ENCODE measurements at regions not wholly inside any gene's neighbourhood (a gene's known extent, or its start where the extent isn't known, plus 50 kb on each side); places are given as distances from the start of the nearest gene placed in this dataset.

- WGBS = 89% methylated on average over 28 of the region's 28 CpGs
- Histone ChIP-seq H3K4me1 (replicated peaks) (peaks cover 22% of the 10 kb centered on the region), H3K9me3 (no peaks in the 10 kb centered on the region), H3K36me3 (no peaks in the 10 kb centered on the region), H3K27ac (no peak overlapping the region), H3K4me3 (no peak overlapping the region), H3K27me3 (replicated peaks; ENCODE audit: insufficient read depth) (no peaks in the 10 kb centered on the region)
- no peak for DNase-seq (ENCODE audit: low spot score)
- TF ChIP-seq POLR2A (IDR thresholded peaks at IDR 0.05) = no peak
- no peak for TF ChIP-seq POLR2AphosphoS5 (IDR thresholded peaks at IDR 0.05)
- TF ChIP-seq, protein P1, sequence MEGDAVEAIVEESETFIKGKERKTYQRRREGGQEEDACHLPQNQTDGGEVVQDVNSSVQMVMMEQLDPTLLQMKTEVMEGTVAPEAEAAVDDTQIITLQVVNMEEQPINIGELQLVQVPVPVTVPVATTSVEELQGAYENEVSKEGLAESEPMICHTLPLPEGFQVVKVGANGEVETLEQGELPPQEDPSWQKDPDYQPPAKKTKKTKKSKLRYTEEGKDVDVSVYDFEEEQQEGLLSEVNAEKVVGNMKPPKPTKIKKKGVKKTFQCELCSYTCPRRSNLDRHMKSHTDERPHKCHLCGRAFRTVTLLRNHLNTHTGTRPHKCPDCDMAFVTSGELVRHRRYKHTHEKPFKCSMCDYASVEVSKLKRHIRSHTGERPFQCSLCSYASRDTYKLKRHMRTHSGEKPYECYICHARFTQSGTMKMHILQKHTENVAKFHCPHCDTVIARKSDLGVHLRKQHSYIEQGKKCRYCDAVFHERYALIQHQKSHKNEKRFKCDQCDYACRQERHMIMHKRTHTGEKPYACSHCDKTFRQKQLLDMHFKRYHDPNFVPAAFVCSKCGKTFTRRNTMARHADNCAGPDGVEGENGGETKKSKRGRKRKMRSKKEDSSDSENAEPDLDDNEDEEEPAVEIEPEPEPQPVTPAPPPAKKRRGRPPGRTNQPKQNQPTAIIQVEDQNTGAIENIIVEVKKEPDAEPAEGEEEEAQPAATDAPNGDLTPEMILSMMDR (IDR thresholded peaks at IDR 0.05) = no peak
- intact Hi-C loops (cut with DNase I) = no loop called here
Observed at GRCh38 chr2:2664989-2665833, 334.1 kb upstream of the MYT1L start.

- no peaks in the 10 kb centered on the region for H3K36me3 ChIP-seq
- peak overlapping the region; percentile 71 to 74 for H3K27ac ChIP-seq
- intact Hi-C loops (cut with DNase I) = no loop called here
- no peak for TF ChIP-seq POLR2A (IDR thresholded peaks at IDR 0.05)
- TF ChIP-seq, protein P1 (IDR thresholded peaks at IDR 0.05) = no peak
- no peak for TF ChIP-seq POLR2AphosphoS5 (IDR thresholded peaks at IDR 0.05)
- H3K27me3 ChIP-seq (replicated peaks; ENCODE audit: insufficient read depth) = no peaks in the 10 kb centered on the region
- H3K4me1 ChIP-seq (replicated peaks) = peaks cover 22% of the 10 kb centered on the region
- H3K9me3 ChIP-seq = no peaks in the 10 kb centered on the region
- 79% methylated on average over 23 of the region's 23 CpGs for WGBS
- no peak for DNase-seq (ENCODE audit: low spot score)
- no peak overlapping the region for H3K4me3 ChIP-seq
Observed at GRCh38 chr2:2663401-2664036, 332.4 kb upstream of the MYT1L start.

DNA sequence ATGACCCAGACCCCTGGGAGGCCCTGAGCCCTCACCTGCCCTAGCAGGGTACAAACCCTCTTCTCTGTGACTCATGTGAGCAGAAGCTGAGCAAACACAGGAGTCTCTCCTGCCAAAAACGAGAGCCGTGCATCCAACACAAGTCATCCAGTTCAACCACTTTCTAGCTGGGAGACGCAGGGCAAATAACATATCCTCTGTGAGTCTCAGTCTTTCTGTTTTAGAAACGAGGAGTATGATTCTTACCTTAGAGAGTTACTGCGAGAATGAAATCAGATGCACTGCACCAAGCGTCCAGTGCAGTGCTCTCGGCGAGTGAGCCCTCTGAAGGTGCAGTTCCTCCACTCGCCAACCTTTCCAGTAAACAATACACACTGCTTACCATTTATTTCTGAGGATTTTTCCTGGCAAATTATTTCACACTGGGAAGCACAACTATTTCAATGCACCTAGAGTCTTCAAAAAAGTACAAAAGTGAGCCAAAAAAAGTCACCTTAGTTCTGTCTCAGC lies 331.8 kb upstream of the MYT1L start:
- intact Hi-C loops (cut with DNase I) = no loop called here
- Histone ChIP-seq H3K9me3 (no peaks in the 10 kb centered on the region), H3K27ac (peak overlapping the region; percentile 71 to 74), H3K4me3 (peak overlapping the region in 1 of 2 donors; percentile 3), H3K4me1 (replicated peaks) (peaks cover 22% of the 10 kb centered on the region), H3K27me3 (replicated peaks; ENCODE audit: insufficient read depth) (no peaks in the 10 kb centered on the region), H3K36me3 (no peaks in the 10 kb centered on the region)
- peak; percentile 67 for DNase-seq (ENCODE audit: low spot score)
- 45% methylated on average over 9 of the region's 9 CpGs for WGBS
- TF ChIP-seq POLR2A (IDR thresholded peaks at IDR 0.05) = no peak
- TF ChIP-seq, protein P1 (IDR thresholded peaks at IDR 0.05) = peak in 2 of 4 experiments; percentile 29 to 31
- peak; percentile 66 for TF ChIP-seq POLR2AphosphoS5 (IDR thresholded peaks at IDR 0.05)

GRCh38 chr2:2662037-2662846 lies 331.2 kb upstream of the MYT1L start:
- WGBS = 41% methylated on average over 18 of the region's 18 CpGs
- H3K27ac ChIP-seq = peak overlapping the region; percentile 71 to 74
- peak overlapping the region in 1 of 2 donors; percentile 3 for H3K4me3 ChIP-seq
- H3K27me3 ChIP-seq (replicated peaks; ENCODE audit: insufficient read depth) = no peaks in the 10 kb centered on the region
- TF ChIP-seq, protein P1 (IDR thresholded peaks at IDR 0.05) = no peak
- TF ChIP-seq POLR2AphosphoS5 (IDR thresholded peaks at IDR 0.05) = peak; percentile 68
- no peak for TF ChIP-seq POLR2A (IDR thresholded peaks at IDR 0.05)
- intact Hi-C loops (cut with DNase I) = no loop called here
- no peaks in the 10 kb centered on the region for H3K9me3 ChIP-seq
- H3K4me1 ChIP-seq (replicated peaks) = peaks cover 22% of the 10 kb centered on the region
- peak; percentile 74 for DNase-seq (ENCODE audit: low spot score)
- no peaks in the 10 kb centered on the region for H3K36me3 ChIP-seq
